Liver (tissue), 3 donors: ENCODE measurements at regions not wholly inside any gene's neighbourhood (a gene's known extent, or its start where the extent isn't known, plus 50 kb on each side); places are given as distances from the start of the nearest gene placed in this dataset.

Experiments used
- CTCF ChIP-seq: fragments of 150-350 bp; IDR thresholded peaks from 2 replicates; pipeline ENCODE4 v1.5.1; 2017; ENCODE audit warnings: improper control_type of control experiment, low read depth, low read length; ENCODE audit not compliant: missing input control
- GABPA ChIP-seq, 2 donors: IDR thresholded peaks in 1 of 2; conservative IDR thresholded peaks in 1 of 2; 2 replicates each; pipeline ENCODE4 v1.6.1; 2016; ENCODE audit warnings: antibody characterized with exemption in 2 of 2, mild to moderate bottlenecking in 1 of 2, moderate library complexity in 1 of 2
- RAD21 ChIP-seq, 2 donors: IDR thresholded peaks; 2 replicates each; pipeline ENCODE4 v1.6.1; 2016; ENCODE audit warnings: antibody characterized with exemption in 2 of 2, mild to moderate bottlenecking in 2 of 2
- RXRA ChIP-seq, 2 donors: IDR thresholded peaks; 2 replicates each; pipeline ENCODE4 v1.6.1; 2017 to 2018; ENCODE audit warnings: antibody characterized with exemption in 2 of 2, mild to moderate bottlenecking in 1 of 2
- donor health status: healthy.
- donor health status: healthy.

GRCh38 chr11:29293825-29294224 lies 723.0 kb downstream of the KCNA4 start:
- TF ChIP-seq CTCF (no peak), RXRA (IDR thresholded peaks at IDR 0.05) (peak; percentile 33 to 67), RAD21 (IDR thresholded peaks at IDR 0.05) (no peak), GABPA (IDR thresholded peaks at IDR 0.05 in 1 of 2, conservative IDR thresholded peaks at IDR 0.05 in 1 of 2) (no peak)
